HG02885 (cell line): ENCODE measurements at regions not wholly inside any gene's neighbourhood (a gene's known extent, or its start where the extent isn't known, plus 50 kb on each side); places are given as distances from the start of the nearest gene placed in this dataset.

ENCODE experiments used
- ATAC-seq: cut with Tn5 transposase; IDR thresholded peaks from one replicate; pipeline ENCODE4 v1.9.1; 2021; ENCODE audit warnings: mild to moderate bottlenecking; ENCODE audit not compliant: unreplicated experiment, poor library complexity

DNA sequence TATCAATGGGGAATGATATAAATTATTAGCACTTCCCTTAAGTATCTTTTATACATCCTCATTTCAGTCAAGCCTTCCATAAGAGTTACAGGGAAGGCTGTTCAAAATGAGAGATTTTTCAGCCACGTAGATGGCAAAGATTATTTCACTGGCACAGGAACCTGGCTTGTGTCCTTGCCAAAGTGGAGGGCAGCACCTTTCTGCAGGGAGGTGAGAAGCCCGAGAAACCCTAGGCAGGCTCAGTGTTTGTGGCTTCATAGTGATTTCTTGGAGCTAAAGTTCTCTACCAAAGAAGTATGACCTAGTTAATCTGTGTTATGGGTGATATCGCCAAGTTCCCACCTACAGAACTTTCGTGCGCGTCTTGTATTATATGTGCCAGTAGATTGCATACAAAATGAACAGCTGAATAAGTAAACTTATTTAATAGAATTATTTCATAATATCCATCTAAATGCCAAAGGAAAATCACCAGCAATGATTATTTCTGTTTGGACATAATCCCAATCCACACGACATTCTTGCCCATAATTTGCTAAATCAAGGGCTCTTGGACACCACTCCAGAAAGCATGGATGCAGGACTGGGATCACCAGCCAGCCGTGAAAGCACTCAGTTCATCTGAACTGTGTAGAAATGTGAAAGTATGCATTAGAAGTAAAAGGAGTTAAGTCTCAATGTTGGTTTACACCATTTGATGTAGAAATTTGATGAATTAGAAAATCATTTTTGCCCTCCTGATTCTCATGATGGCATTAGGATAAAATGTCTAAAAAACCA lies 150.4 kb upstream of the RNF32 start:
- no peak for ATAC-seq

DNA sequence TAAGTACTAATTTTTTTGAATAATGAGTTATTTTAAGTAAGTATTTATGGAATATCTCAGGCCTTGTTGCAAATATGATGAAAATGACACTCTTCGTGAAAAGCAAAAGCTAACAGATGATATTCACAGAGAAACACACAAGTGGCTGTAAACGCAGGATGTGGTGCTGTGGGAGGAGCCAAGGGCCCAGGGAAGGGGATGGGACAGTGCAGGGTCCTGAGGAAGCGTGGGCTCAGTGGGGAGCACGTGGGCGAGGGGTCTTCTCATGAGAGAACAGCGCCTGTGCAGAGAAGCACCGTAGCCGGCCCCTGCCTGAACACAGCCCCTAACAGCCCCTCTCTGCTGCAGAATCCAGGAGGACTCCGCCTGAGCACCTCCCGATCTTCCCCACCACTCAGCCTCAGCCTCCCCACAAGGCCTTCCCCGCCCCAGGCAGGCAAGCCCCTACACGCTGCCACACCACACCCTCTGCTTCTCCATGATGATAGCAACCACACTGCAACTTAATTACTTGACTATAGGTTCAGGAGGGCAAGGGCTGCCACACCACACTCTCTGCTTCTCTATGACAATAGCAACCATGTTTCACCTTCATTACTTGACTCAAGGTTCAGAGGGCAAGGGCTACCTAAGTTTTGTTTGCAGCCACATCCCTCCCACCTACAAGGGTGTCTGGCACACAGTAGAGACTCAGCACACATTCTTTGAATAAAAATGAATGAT lies 152.6 kb upstream of the RNF32 start:
- ATAC-seq = no peak

- ATAC-seq = no peak
Measured at GRCh38 chr7:156480671-156481070, 159.9 kb upstream of the RNF32 start.

DNA sequence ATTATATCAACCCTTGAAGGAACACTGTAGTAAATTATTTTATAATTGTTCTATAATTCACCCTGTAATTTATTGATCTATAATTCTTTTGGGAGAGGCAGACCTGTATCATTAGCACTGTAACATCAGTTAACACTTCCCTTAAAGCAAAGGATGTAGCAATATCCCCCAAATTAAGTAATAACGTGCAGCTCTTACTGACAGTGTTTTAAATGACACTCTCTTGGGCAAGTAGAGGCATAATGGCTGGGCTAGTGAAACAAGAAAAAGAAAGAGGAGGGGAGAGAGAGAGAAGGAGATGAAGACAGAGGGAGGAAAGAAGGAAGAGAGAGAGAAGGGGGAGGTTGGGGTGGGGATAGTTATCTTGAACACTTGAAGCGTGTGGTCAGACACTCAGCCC lies 161.0 kb upstream of the RNF32 start:
- no peak for ATAC-seq

GRCh38 chr7:156478486-156478885 lies 162.1 kb upstream of the RNF32 start:
- ATAC-seq = no peak

DNA sequence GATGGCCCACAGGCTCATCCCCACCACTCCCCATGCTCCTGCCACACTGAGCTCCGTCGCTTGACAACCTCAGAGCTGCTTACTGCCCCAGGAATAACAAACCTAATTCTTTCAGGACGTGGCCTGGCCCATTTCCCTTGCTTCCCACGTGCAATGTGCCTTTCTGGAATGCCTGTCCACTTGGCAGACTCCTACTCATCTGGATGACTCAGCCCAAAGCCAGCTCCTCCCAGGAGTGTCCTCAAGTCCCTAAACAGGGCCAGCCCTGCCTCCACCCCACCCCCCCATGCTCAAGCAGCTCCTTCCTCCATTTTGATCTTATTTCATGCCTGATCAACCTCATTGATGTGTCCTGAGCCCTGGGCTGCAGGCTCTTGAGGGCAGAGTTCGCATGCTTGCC lies 164.9 kb upstream of the RNF32 start:
- ATAC-seq = no peak

GRCh38 chr7:156475179-156475578 lies 165.4 kb upstream of the RNF32 start:
- ATAC-seq = no peak

DNA sequence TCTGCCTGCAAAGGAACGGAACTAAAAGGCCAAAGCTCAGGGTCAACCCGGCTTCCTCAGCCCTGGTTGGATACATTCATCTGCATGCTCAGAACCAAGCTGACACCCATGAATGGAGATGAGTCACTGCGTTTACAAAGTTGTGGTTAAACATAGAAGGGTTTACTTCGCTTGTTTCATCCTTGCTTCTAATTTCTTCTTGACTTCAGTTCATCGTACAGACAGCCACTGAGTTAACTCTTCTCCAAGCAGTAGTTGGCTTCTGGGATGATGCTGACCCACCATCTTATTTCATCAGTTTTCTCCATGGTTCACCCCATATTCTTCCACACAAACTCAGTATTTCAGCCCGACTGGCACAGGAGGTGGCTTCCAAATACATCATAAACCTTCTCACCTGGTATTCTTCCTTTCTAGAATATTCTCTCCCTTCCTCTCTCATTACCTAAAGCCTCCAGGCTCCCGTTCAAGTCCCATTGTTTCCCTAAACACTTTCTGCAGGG lies 166.3 kb upstream of the RNF32 start:
- ATAC-seq = no peak

DNA sequence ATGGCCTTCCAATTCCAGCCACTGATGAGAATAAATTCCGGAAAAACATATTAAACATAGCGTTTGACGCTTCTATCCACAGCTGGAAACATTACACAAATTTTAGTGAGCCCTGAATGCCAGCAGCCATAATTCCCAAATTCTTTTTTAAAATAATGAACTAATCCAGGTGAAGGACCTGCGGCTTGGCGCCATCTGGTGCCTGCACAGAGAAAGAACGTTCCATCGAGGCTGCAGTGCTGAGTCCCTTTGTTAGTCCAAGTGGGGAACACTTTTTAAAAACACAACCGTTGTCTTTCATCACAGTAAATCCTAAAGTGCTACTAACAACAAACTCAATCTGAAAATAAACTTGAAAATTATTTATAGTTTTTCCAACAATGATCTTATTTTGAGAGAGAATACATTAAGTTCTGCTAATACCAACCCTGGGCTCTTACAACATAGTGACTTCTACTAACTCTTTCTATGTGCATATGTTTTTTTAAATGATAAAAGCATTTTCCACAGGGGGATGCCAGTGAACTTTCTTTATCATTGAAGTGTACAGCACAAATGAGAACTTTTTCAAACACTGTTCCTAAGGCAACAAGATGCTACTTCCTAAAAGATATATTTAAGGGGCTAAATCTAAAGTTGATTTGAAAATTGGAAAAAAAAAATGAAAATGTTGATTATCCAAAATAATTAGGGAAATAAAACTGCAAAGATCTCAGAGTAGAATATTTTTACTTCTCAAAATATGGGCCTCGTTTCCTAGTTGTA lies 166.9 kb upstream of the RNF32 start:
- ATAC-seq = no peak

DNA sequence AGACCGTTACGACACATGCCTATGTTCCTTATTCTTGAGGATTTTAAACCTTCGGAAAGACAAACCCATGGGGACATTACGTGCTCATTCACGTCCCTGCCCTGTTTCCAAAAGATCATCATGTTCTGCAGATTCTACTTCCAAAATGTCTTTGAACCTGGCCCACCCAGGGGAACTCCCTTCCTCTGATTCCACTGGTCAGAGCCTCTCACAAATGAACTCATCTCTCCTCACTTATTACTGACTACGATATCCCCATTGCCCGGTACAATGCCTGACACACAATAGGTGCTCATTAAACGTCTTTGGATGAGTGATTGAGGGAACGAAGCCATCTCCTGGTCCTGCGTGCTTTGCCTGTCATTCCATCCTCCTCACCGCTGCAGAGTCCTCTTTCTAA lies 168.3 kb upstream of the RNF32 start:
- ATAC-seq = no peak

- ATAC-seq = no peak
Measured at GRCh38 chr7:156470399-156471320, 169.9 kb upstream of the RNF32 start.

DNA sequence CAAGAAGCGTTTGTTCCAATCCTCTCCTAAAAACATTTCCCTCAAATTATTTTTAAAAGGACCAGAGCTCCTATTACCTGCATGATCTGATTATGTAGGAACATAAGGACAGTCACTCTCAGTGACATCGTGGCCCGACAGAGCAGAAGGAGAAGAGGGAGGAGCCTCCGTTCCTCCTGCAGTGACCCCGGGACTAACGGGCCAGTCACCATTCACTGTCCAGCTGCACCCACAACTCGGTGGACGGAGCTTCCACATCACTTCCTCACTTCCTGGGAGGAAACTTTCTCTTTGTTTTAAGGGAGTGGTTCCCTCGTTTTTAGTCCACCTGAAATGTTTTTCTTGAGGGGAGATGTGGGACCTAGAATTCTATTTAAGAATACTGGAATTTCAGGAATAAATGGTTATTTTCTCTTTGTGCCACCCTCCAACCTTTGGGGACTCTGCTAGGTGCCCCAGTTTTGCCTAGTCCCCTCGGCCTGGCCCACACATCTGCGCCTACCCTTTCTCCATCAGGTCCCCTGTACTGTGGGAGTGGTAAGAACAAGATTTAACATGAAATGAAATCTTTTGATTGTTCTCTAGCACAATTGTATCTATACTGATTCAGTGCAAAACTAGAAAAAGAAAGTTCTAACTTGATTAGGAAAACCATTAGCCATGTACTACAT lies 173.5 kb upstream of the RNF32 start:
- no peak for ATAC-seq

- ATAC-seq = no peak
Measured at GRCh38 chr7:156466272-156466671, 174.3 kb upstream of the RNF32 start.

GRCh38 chr7:156465186-156465585 lies 175.4 kb upstream of the RNF32 start:
- no peak for ATAC-seq

GRCh38 chr7:156464339-156464738 lies 176.2 kb upstream of the RNF32 start:
- ATAC-seq = no peak

- ATAC-seq = no peak
Measured at GRCh38 chr7:156463280-156463679, 177.3 kb upstream of the RNF32 start.

- ATAC-seq = no peak
Measured at GRCh38 chr7:156461881-156462665, 178.5 kb upstream of the RNF32 start.

DNA sequence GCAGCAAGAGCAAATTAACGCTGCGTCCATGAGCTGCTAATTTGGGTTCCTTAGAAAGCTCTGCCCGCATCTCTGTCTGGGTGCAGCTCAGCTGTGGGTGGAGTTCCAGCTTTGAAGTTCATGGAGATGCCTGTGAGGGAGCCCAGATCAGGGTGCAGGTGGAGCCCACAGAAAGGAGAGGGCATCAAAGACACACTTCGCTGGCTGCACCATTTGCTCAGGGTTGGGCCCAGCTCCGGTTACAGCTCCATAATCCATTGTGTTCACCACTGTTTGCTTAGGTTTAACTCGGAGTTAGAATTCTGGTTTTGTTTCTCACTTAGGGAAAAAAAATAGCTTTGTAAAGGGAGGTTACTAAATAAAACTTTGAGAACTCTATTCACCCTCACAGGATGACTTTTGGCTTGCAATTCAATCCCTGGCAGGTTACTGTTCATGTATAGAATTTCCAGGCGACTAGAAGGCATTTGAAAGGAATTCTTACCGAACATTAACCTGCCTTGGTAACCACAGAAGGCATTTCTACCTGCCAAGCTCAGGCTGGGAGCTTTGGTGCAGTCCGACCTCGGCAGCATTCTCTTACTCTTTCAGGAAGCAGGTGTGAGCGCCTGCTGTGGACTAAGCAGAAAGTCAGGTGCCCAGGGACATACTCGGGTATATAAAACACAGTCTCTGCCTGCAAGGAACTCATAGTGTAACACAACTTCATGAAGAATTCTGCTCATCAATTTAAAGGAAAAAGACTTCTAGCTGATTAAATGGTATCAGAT lies 179.5 kb upstream of the RNF32 start:
- ATAC-seq = no peak
